ENCODE measurements at regions not wholly inside any gene's neighbourhood (a gene's known extent, or its start where the extent isn't known, plus 50 kb on each side); places are given as distances from the start of the nearest gene placed in this dataset.
"Not testable (repeated sequence)": the region's sequence is repeated elsewhere in the genome, so short reads cannot be mapped to it uniquely, and the experiment has no call there.

DNA sequence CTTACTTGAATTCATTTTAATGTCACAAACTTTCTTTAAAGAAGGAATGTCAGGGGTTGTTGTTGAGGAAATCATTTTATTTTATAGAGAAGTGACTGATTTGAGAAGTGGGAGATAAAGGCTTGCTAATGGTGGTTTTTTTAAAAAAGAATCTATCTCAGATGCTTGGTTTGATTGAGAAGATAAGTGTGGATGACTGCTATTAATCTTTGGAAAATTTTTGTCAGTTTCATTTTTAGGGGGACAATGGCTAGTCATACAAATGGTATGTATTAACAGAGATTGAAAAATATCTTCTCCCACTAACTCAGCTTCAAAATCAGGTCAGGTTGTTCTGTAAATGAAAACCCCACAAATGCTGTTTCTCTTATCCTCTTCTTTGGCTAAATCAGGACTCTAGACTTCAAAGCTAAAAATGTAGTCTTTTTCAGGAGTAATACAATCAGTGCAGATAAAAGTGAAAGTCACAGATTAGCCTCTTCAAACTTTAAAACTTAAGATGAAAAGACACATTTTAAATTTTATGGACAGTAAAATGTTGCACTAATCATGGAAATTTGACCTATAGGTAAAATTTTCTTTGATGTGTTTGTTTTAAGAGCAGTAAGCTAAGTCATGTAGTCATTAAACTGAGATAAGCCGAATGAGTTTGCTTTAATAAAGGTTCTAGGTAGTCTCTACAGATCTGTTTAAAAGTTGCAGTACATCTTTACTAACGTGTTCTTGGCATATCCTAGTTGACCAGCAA is 674.2 kb upstream of the VRK2 start:
- no peak for DNase-seq

DNA sequence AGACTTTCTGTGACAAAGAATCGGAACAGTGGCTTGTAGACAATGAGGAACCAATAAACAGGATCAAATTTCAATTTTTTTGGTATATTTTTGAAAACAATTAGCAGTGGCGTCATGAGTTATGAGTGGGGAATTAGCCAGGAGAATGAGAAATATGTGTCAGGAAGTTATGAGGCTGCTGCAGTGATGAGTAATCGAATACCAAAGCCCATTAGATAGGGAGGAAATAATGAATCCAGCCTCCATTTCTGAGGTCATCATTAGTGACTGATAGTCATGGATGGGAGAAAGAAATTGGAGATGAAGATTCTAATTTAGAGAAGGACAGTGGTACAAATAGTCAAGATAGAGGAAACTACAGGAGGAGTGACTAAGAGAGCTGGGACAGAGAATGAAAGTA is 673.1 kb upstream of the VRK2 start:
- DNase-seq: no peak

GRCh38 chr2:57376985-57377384 is 669.6 kb upstream of the VRK2 start:
- no peak for DNase-seq

- DNase-seq: no peak
Measured at GRCh38 chr2:57386305-57386704, 660.3 kb upstream of the VRK2 start.

GRCh38 chr2:57396355-57397098 is 650.1 kb upstream of the VRK2 start:
- no peak for DNase-seq

DNA sequence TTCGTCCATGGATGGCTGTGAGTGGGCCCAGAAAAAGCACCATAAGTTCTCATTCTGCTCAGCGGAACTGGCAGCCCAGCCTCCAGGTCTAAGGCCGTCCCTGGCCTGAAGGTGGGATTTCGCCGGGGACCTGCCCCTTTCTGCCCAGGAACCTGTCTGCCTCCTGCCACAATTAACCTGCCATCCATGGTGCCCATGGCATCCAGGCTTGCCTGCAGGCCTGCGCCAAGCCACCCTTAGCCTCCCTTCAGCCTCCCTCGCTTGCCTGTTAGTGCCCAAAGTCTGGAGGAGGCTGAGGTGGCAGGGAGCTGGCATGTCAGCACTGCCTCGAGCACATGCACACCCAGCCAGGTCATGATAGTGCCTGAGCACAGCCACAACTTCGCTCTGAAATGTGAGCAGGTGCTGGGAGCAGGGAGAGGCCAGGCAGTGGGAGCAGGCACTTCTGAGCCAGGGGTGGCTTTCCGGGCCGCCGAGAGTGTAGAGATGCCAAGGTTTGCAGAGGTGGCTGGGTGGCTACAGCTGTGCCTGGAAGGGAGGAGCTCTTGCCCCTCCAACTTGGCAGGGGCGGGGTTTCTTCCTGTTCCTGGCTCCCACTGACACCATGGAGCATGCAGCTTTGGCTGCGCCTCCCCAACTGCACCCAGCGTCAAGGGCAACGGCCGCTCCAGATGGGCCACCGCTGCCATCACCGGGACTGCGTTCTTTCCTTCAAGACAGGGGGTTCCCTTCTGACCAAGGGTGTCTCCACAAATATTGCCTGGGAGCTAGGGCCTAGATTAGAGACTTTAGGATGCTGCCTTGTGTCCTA is 648.9 kb upstream of the VRK2 start:
- DNase-seq: no peak

- no peak for DNase-seq
Measured at GRCh38 chr2:57399057-57399456, 647.5 kb upstream of the VRK2 start.

- DNase-seq: no peak
Measured at GRCh38 chr2:57402096-57402495, 644.5 kb upstream of the VRK2 start.

- DNase-seq: no peak
Measured at GRCh38 chr2:57402755-57403154, 643.9 kb upstream of the VRK2 start.

- no peak for DNase-seq
Measured at GRCh38 chr2:57407772-57408201, 638.8 kb upstream of the VRK2 start.

GRCh38 chr2:57408587-57408986 is 638.0 kb upstream of the VRK2 start:
- DNase-seq: no peak

- DNase-seq: no peak
Measured at GRCh38 chr2:57417007-57417406, 629.6 kb upstream of the VRK2 start.

- not testable (repeated sequence) for DNase-seq
Measured at GRCh38 chr2:57418859-57419346, 627.7 kb upstream of the VRK2 start.

DNA sequence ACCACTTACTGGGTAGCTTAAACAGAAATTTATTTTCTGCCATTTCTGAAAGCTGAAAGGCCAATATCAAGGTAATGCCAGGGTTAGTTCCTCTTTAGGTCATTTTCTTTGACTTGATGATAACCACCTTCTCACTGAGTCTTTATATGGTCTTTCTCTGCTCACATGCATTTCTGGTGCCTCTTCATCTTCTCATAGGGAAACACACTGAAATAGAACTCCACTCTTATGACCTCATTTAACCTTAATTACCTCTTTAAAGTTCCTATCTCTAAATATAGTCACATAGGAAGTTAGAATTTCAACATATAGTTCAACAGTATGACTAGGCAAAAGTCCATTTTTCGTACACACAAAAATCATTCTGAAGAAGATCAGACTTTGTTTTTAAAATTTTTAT is 616.8 kb upstream of the VRK2 start:
- DNase-seq: no peak

DNA sequence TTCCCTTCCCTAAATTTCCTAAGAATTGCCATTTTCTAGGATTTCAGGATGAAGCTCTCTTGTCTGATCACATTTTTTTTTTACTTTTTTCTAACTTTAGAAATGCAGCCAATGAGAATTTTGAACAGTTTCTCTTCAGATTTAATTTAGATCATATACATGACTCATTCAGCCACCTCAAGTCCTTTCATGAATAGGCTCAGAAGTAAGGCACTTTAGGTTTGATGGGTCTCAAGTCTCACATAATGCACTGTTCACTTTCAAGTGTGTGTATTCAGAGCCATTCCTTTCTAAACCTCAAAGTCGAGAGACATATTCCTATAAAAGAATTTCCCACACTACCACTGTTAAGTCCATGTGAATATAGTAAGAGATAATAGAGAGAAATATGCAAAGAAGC is 614.1 kb upstream of the VRK2 start:
- no peak for DNase-seq

DNA sequence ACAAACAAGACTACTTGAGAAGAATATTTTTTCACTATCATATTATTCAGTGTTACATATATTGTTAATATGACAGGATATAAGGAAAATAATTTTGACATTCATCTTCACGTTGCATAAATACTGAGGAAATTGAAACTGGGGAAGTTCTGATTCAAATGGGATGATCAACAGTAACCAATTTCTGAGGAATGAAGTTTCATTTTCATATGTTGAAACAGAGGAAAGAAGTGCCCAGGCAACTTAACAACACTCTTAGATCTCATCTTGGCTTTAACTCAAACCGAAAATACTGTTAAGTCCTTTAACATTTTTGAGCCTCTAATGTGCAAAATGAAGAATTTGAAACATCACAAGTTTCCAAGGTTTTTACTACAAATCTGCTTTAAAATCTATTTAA is 612.2 kb upstream of the VRK2 start:
- DNase-seq: no peak

GRCh38 chr2:57434972-57435371 is 611.6 kb upstream of the VRK2 start:
- no peak for DNase-seq

GRCh38 chr2:57437077-57437476 is 609.5 kb upstream of the VRK2 start:
- no peak for DNase-seq

DNA sequence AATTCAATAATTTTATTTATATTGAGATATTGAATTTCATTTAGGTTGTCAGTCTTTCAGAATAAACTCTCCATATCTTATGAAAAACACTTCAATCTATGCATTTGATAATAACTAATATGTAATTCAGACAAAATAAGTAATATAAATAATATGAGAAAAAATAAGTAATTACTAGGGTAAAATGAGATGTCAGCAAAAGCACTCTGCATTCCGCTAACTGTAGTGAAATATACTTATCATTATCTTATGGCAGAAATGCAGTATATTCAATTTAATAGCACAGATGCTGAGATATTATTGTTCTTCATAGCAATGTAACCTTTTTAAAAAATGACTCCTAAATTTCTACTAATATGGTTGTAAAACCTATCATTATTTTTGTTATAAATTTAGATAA is 606.2 kb upstream of the VRK2 start:
- DNase-seq: no peak

GRCh38 chr2:57443086-57443485 is 603.5 kb upstream of the VRK2 start:
- DNase-seq: no peak

DNA sequence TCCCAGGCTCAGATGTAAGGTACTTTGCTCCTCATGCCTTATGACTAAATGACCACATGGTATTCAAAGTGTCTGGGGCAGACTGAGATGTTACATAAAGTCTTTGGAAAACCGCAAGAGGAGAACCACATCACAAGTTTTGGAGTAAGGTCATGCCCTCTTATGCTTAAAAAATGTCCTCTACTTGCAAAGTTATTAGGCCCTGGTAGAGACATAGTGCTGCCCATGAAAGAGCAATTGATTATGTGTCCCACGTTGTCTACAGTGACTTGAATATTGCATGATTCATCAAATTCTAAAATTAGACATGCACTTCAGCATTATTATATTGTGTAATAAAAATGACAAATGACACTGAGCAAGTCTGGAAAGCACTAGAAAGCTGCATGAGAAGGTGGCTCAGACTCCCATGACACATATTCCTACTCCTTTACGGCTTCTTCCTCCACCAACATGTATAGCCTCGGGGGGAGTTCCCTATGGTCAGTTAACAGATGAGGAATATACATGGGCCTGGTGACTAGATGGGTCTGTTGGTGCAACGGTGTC is 602.6 kb upstream of the VRK2 start:
- no peak for DNase-seq

DNA sequence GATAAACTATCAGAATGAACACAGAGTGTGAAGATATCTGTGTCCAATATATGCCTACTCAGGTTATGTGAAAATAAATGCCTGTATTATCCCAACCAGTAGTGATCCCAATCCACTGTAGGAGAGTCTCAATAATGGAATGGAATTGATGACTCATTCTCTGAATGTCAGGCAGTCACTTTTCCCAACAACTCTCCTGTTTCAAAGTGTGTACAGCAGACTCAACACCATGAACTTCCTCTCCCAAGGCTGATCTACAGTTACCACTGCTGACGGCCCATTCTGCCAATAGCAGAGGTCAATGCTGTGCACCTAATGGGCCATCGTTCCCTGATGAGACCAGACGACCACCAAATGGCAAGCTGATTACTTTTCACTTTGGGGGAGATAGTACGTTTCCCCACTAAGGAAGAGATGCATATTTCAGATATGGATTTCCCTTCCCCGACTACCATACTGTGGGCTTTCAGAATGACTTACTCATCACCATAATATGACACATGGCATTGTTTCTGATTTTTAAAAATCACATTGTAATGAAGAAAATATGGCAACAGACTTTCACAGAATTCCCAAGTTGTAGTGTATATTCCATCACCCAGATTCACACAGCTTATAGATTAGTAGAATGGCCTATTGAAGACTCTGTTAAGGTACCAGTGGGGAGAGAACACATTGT is 601.7 kb upstream of the VRK2 start:
- DNase-seq: no peak

GRCh38 chr2:57448816-57449215 is 597.8 kb upstream of the VRK2 start:
- no peak for DNase-seq

Data from DMS79 treated with DMSO at 0.1 percent for 48 hours (cell line).